C4-2B (cell line): ENCODE measurements at regions not wholly inside any gene's neighbourhood (a gene's known extent, or its start where the extent isn't known, plus 50 kb on each side); places are given as distances from the start of the nearest gene placed in this dataset.
"Not testable (repeated sequence)": the region's sequence is repeated elsewhere in the genome, so short reads cannot be mapped to it uniquely, and the experiment has no call there.

Experiments used
- H3K27ac ChIP-seq: fragments of 450-650 bp; 2 replicates; pipeline ENCODE4 v1.5.1; 2017
- ZFX ChIP-seq: fragments of 450-650 bp; IDR thresholded peaks from 2 replicates; pipeline ENCODE4 v1.6.1; 2017
- TF ChIP-seq, protein P1 (sequence below): fragments of 450-650 bp; conservative IDR thresholded peaks from 2 replicates; pipeline ENCODE4 v1.5.1; 2017; ENCODE audit warnings: mild to moderate bottlenecking

DNA sequence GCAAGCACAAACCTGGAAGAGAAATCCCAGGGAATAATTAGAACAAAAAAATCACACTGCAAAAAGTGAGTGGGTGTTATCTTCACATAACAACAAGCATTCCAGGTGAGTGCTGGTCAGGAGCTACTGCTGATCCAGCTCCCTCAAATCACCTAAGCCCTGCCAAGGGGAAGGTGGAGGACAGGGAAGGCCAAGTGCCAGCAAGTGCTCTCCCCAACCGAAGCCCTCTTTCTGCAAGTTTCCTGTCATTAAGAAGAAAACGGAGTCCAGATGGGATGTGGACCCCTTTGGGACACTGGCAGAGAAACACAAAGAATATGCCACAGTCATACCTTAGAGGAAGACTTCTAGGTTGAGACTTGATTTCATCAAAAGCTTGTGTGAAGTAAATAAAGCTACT is 933.0 kb upstream of the ZNF722 start:
- H3K27ac ChIP-seq = no peak overlapping the region
- TF ChIP-seq ZFX = no peak
- TF ChIP-seq, protein P1, sequence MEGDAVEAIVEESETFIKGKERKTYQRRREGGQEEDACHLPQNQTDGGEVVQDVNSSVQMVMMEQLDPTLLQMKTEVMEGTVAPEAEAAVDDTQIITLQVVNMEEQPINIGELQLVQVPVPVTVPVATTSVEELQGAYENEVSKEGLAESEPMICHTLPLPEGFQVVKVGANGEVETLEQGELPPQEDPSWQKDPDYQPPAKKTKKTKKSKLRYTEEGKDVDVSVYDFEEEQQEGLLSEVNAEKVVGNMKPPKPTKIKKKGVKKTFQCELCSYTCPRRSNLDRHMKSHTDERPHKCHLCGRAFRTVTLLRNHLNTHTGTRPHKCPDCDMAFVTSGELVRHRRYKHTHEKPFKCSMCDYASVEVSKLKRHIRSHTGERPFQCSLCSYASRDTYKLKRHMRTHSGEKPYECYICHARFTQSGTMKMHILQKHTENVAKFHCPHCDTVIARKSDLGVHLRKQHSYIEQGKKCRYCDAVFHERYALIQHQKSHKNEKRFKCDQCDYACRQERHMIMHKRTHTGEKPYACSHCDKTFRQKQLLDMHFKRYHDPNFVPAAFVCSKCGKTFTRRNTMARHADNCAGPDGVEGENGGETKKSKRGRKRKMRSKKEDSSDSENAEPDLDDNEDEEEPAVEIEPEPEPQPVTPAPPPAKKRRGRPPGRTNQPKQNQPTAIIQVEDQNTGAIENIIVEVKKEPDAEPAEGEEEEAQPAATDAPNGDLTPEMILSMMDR = no peak

DNA sequence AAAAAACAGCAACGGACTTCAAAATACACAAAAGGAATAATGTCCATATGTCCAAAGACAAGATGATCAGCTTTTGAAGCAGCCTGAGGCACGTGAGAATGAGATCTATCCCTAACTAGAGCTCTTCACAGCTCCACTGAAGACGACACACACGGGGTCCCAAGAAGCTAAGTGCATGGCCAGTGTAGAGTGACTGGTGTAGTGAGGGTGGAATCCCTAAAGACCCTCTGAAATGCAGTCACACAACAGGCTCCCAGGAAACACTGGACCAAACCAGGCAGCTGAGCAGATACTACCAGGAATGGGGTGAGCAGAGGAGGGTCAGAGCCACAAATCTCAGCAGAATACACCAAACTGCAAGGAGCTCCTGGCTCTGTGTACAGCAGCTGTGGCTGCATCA is 932.4 kb upstream of the ZNF722 start:
- not testable (repeated sequence) for H3K27ac ChIP-seq

DNA sequence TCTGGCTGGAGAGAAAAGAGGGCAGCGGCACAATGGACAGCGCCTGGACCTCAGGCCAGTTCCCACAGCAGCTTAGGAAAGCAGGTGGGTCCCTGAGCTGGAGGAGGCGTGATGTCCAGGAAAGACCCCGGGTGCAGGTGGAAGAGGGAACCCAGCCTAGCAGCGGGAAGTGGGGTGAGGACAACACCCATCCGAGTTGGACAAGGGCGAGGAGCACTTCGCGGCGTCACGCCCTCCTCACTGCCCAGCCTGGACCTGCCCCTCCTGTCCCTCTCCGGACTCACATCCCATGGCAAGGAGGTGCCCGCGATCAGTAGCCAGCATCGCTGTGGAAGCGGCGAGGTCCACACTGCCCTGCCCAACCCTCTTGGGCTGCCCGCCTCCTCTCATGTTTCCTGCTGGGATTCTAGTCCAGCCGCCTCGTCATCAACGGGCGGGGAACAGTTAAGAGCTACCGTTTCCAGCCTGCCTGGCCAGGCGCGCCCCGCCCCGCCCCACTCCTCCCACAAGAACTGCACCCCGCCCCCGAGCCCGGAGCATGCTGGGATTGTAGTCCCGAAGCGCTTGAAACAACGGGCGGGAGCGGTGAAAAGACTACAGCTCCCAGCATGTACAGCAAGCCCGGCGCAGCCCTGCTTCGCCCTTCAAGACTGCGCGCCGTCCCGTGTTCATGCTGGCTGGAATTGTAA is 930.6 kb upstream of the ZNF722 start:
- no peak overlapping the region for H3K27ac ChIP-seq
- TF ChIP-seq, protein P1 = no peak
- no peak for TF ChIP-seq ZFX

DNA sequence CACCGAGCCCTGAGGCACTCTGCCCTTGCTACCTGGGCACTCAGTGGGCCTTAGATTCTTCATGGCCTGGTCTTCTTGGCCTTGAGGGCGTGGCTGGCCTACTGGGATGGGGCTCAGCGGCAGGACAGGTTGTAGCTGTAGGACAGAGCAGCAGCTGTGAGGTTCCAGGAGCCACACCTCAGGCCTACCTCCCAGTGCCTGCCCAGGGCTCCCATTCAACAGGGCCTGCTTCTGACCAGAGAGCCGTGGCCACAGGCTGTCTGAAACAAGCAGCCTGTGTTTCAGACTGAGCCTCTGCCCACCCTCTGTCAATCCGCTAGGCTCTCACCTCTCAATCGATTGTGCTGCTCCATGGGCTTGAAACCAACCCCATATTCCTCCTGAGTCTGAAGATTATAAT is 928.0 kb upstream of the ZNF722 start:
- H3K27ac ChIP-seq = no peak overlapping the region
- TF ChIP-seq ZFX = no peak
- TF ChIP-seq, protein P1 = no peak

DNA sequence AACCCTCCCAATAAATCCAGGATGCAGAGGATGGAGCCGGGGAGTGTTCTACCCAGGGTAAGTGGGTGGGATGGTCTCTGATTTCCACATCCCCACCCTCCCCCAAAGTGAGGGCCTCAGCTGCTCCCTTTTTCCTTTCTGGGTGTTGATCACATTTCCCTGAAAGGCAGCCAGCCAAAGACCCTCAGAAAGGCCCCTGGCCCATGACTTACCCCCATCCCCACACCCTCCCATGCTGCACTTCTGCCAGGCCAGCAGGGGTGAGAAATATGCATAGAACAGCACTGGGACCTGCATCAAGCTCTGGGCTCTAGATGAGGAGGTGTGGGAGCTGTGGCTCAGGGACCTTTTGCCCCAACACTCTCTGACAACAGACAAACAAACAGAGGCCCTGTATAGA is 927.3 kb upstream of the ZNF722 start:
- TF ChIP-seq, protein P1 = no peak
- no peak for TF ChIP-seq ZFX
- no peak overlapping the region for H3K27ac ChIP-seq

DNA sequence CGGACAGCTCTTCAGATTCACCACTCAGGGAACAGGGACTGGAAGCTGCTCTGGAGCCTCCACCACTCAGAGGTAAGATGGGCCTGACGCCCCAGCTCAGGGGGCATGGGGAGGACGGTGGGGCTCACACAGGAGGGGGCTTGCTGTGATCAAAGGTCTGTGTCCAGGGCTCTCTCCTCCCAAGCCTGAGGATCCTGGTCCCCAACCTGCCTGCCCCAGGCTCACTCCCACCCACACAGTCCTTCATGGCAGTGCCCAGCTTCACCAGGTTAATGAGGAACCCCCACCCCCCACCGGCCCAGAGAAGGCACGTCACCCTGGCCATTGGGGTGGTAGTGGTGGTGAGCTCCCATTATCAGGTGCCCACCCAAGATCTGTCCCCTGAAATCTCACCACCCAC is 926.7 kb upstream of the ZNF722 start:
- no peak overlapping the region for H3K27ac ChIP-seq
- TF ChIP-seq, protein P1 = no peak
- no peak for TF ChIP-seq ZFX

DNA sequence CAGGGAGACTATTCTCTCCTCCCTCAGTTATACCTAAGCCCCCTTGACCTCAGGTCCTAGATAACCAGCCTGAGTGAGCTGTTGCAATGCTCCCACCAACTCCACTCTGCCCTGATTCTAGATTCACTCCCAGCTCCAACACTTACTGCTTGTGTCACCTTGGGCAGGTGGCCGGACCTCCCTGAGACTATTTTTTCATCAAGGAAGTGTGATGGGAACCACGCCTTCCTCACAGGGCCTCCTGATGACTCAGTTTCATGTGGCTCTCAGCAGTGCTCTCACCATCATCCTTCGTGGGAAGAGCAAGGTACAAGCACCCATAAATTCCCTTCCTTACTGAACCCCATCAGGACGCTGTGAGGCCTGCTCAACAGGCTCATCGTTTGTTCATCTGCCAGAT is 925.8 kb upstream of the ZNF722 start:
- TF ChIP-seq, protein P1 = no peak
- TF ChIP-seq ZFX = no peak
- no peak overlapping the region for H3K27ac ChIP-seq

DNA sequence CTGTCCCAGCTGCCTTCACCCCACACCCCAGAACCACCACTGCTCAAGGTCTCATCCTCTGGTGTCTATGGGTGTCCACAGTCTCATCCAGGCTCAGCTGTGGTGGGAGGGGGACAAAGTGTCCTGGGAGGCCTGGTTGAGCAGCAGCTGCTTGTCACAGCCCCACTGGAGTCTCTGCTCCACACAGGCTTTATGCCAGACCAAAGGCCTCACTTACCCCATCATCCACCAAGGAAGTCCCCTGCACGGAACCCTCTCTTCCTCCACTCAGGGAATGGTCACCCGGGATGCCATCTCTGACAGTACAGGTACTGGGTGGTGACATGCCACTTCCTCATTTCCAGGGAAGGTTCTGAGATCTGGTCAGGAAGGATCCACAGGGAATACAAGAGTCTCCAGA is 925.4 kb upstream of the ZNF722 start:
- TF ChIP-seq ZFX = no peak
- TF ChIP-seq, protein P1 = no peak
- no peak overlapping the region for H3K27ac ChIP-seq
